ENCODE measurements at regions not wholly inside any gene's neighbourhood (a gene's known extent, or its start where the extent isn't known, plus 50 kb on each side); places are given as distances from the start of the nearest gene placed in this dataset.

DNA sequence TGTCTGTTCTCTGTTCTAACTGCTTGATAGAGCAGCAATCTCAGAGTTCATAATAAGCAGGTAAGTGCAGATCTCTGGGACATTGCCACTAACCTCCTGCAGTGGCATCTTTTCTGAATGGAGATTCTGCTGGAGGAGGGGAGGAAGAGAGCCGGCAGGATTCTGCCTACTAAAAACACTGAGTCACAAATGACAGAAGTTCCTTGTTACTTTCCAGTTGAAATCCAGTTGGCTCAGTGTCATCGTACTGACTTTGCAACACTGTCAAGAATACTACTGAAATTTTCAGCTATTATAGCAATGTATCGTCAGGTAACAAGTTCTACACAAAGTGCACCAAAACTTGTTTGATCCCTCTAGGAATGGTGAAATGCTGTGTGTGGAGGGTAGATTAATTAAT is 79.6 kb upstream of the ST6GAL2 start:
- Histone ChIP-seq H2AFZ (ENCODE audit: low read depth, low read length) (no peak overlapping the region), H4K20me1 (ENCODE audit: insufficient read depth, low read length) (no peaks in the 10 kb centered on the region), H3K9ac (ENCODE audit: low read depth, low read length) (no peak overlapping the region), H3K27me3 (ENCODE audit: insufficient read depth, low read length, poor library complexity) (no peaks in the 10 kb centered on the region), H3K9me3 (ENCODE audit: insufficient read depth, low read length, severe bottlenecking) (no peaks in the 10 kb centered on the region), H3K4me3 (ENCODE audit: low read depth in 1 of 2, low read length in 2 of 2) (no peak overlapping the region), H3K4me2 (ENCODE audit: insufficient read depth, low read length) (no peak overlapping the region), H3K79me2 (ENCODE audit: insufficient read depth, low read length) (no peaks in the 10 kb centered on the region), H3K36me3 (ENCODE audit: insufficient read depth, low read length) (no peaks in the 10 kb centered on the region), H3K27ac (ENCODE audit: low read length) (no peak overlapping the region), H3K4me1 (ENCODE audit: insufficient read depth, low read length) (no peaks in the 10 kb centered on the region)
- no peak for DNase-seq
- no peak for ATAC-seq (ENCODE audit: insufficient read depth, low read depth)
- TF ChIP-seq EZH2 (IDR thresholded peaks at IDR 0.05; ENCODE audit: borderline replicate concordance, low read depth, low read length, severe bottlenecking), result no peak

GRCh38 chr2:106969777-106970176 is 83.8 kb upstream of the ST6GAL2 start:
- Histone ChIP-seq H3K9me3 (ENCODE audit: insufficient read depth, low read length, severe bottlenecking) (no peaks in the 10 kb centered on the region), H3K36me3 (ENCODE audit: insufficient read depth, low read length) (no peaks in the 10 kb centered on the region), H3K27ac (ENCODE audit: low read length) (no peak overlapping the region), H2AFZ (ENCODE audit: low read depth, low read length) (no peak overlapping the region), H3K79me2 (ENCODE audit: insufficient read depth, low read length) (no peaks in the 10 kb centered on the region), H4K20me1 (ENCODE audit: insufficient read depth, low read length) (no peaks in the 10 kb centered on the region), H3K4me3 (ENCODE audit: low read depth in 1 of 2, low read length in 2 of 2) (no peak overlapping the region), H3K9ac (ENCODE audit: low read depth, low read length) (no peak overlapping the region), H3K4me1 (ENCODE audit: insufficient read depth, low read length) (no peaks in the 10 kb centered on the region), H3K4me2 (ENCODE audit: insufficient read depth, low read length) (no peak overlapping the region), H3K27me3 (ENCODE audit: insufficient read depth, low read length, poor library complexity) (no peaks in the 10 kb centered on the region)
- ATAC-seq (ENCODE audit: insufficient read depth, low read depth), result no peak
- no peak for TF ChIP-seq EZH2 (IDR thresholded peaks at IDR 0.05; ENCODE audit: borderline replicate concordance, low read depth, low read length, severe bottlenecking)
- TF ChIP-seq CTCF (IDR thresholded peaks at IDR 0.05; ENCODE audit: borderline replicate concordance, extremely low read depth, low read length, poor library complexity, severe bottlenecking), result no peak
- no peak for DNase-seq

GRCh38 chr2:106970471-106971261 is 84.7 kb upstream of the ST6GAL2 start:
- Histone ChIP-seq H3K4me2 (ENCODE audit: insufficient read depth, low read length) (no peak overlapping the region), H3K27me3 (ENCODE audit: insufficient read depth, low read length, poor library complexity) (no peaks in the 10 kb centered on the region), H3K4me1 (ENCODE audit: insufficient read depth, low read length) (no peaks in the 10 kb centered on the region), H2AFZ (ENCODE audit: low read depth, low read length) (no peak overlapping the region), H3K79me2 (ENCODE audit: insufficient read depth, low read length) (no peaks in the 10 kb centered on the region), H3K9ac (ENCODE audit: low read depth, low read length) (no peak overlapping the region), H3K36me3 (ENCODE audit: insufficient read depth, low read length) (no peaks in the 10 kb centered on the region), H4K20me1 (ENCODE audit: insufficient read depth, low read length) (no peaks in the 10 kb centered on the region), H3K9me3 (ENCODE audit: insufficient read depth, low read length, severe bottlenecking) (no peaks in the 10 kb centered on the region), H3K27ac (ENCODE audit: low read length) (no peak overlapping the region), H3K4me3 (ENCODE audit: low read depth in 1 of 2, low read length in 2 of 2) (no peak overlapping the region)
- TF ChIP-seq CTCF (IDR thresholded peaks at IDR 0.05; ENCODE audit: borderline replicate concordance, extremely low read depth, low read length, poor library complexity, severe bottlenecking), result no peak
- no peak for TF ChIP-seq EZH2 (IDR thresholded peaks at IDR 0.05; ENCODE audit: borderline replicate concordance, low read depth, low read length, severe bottlenecking)
- no peak for DNase-seq
- ATAC-seq (ENCODE audit: insufficient read depth, low read depth), result no peak

- no peak for DNase-seq
- Histone ChIP-seq H3K79me2 (ENCODE audit: insufficient read depth, low read length) (no peaks in the 10 kb centered on the region), H3K9ac (ENCODE audit: low read depth, low read length) (no peak overlapping the region), H3K27ac (ENCODE audit: low read length) (no peak overlapping the region), H3K4me2 (ENCODE audit: insufficient read depth, low read length) (no peak overlapping the region), H3K4me3 (ENCODE audit: low read depth in 1 of 2, low read length in 2 of 2) (no peak overlapping the region), H4K20me1 (ENCODE audit: insufficient read depth, low read length) (no peaks in the 10 kb centered on the region), H3K27me3 (ENCODE audit: insufficient read depth, low read length, poor library complexity) (peaks cover 4% of the 10 kb centered on the region), H3K9me3 (ENCODE audit: insufficient read depth, low read length, severe bottlenecking) (no peaks in the 10 kb centered on the region), H3K36me3 (ENCODE audit: insufficient read depth, low read length) (no peaks in the 10 kb centered on the region), H3K4me1 (ENCODE audit: insufficient read depth, low read length) (no peaks in the 10 kb centered on the region), H2AFZ (ENCODE audit: low read depth, low read length) (no peak overlapping the region)
- no peak for ATAC-seq (ENCODE audit: insufficient read depth, low read depth)
- no peak for TF ChIP-seq EZH2 (IDR thresholded peaks at IDR 0.05; ENCODE audit: borderline replicate concordance, low read depth, low read length, severe bottlenecking)
- TF ChIP-seq CTCF (IDR thresholded peaks at IDR 0.05; ENCODE audit: borderline replicate concordance, extremely low read depth, low read length, poor library complexity, severe bottlenecking), result no peak
These were observed 86.8 kb upstream of the ST6GAL2 start for GRCh38 chr2:106972782-106973181.
